Retinal pigment epithelial cell (primary cell): ENCODE measurements at regions not wholly inside any gene's neighbourhood (a gene's known extent, or its start where the extent isn't known, plus 50 kb on each side); places are given as distances from the start of the nearest gene placed in this dataset.
A peak's percentile ranks its signal among the peaks of the same experiment; 100 is the strongest.

Experiments
- DNase-seq: peaks from one replicate; pipeline ENCODE4 v3.0.0-alpha.2; 2010; ENCODE audit warnings: low read depth
- H3K4me3 ChIP-seq: 2 replicates; pipeline ENCODE4 v1.5.1; 2011; ENCODE audit warnings: mild to moderate bottlenecking, low read length, control low read depth, moderate library complexity
- TF ChIP-seq, protein P1 (sequence below): conservative IDR thresholded peaks from 2 replicates; pipeline ENCODE4 v1.5.1; 2011; ENCODE audit warnings: low read depth, low read length, control low read depth, inconsistent platforms

DNA sequence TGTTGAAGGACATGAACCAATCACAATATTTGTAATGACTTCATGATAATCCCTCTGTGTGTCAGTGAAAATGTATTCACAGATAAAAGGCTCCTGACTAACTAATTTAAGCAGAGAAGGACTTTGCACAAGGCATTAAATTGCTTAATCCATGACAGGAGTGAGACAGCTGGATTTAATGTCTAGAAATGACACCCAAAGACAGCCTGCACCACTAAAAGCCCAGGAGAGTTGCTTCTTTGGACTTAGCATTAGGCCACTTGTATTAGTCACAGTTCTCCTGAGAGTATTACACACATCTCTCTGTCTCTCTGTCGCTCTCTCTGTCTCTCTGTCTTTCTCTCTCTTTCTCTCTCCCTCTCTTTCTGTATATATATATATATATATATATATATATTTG lies 180.4 kb downstream of the GOLGA8K start:
- TF ChIP-seq, protein P1, sequence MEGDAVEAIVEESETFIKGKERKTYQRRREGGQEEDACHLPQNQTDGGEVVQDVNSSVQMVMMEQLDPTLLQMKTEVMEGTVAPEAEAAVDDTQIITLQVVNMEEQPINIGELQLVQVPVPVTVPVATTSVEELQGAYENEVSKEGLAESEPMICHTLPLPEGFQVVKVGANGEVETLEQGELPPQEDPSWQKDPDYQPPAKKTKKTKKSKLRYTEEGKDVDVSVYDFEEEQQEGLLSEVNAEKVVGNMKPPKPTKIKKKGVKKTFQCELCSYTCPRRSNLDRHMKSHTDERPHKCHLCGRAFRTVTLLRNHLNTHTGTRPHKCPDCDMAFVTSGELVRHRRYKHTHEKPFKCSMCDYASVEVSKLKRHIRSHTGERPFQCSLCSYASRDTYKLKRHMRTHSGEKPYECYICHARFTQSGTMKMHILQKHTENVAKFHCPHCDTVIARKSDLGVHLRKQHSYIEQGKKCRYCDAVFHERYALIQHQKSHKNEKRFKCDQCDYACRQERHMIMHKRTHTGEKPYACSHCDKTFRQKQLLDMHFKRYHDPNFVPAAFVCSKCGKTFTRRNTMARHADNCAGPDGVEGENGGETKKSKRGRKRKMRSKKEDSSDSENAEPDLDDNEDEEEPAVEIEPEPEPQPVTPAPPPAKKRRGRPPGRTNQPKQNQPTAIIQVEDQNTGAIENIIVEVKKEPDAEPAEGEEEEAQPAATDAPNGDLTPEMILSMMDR = no peak
- DNase-seq = peak; percentile 31
- no peak overlapping the region for H3K4me3 ChIP-seq
